ENCODE measurements at regions not wholly inside any gene's neighbourhood (a gene's known extent, or its start where the extent isn't known, plus 50 kb on each side); places are given as distances from the start of the nearest gene placed in this dataset.
A peak's percentile ranks its signal among the peaks of the same experiment; 100 is the strongest.

- DNase-seq = no peak
These were observed 1332.6 kb upstream of the CELF4 start for GRCh38 chr18:38898167-38898566.

DNA sequence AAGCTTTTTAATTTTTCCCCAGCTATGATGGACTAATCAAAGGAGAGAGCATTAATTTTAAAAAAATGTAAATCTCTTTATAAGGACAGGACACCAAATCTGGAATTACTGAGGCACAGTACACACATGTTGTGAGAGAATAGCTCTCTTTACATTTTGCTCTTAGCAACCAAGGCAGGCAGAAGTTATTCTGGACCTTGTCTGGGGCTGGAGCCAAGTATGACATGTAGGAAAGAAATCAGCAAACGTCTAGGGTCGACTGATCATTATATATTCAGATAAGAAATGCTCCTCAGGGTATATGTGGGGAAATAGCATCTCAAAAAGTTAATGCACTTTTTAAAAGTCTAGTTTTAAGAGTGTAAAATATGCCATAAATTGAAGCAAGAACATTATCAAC, 1330.0 kb upstream of the CELF4 start:
- peak; percentile 36 for DNase-seq

GRCh38 chr18:38887671-38888020, 1322.0 kb upstream of the CELF4 start:
- no peak for DNase-seq

- DNase-seq = no peak
These were observed 1321.5 kb upstream of the CELF4 start for GRCh38 chr18:38886861-38887670.

DNA sequence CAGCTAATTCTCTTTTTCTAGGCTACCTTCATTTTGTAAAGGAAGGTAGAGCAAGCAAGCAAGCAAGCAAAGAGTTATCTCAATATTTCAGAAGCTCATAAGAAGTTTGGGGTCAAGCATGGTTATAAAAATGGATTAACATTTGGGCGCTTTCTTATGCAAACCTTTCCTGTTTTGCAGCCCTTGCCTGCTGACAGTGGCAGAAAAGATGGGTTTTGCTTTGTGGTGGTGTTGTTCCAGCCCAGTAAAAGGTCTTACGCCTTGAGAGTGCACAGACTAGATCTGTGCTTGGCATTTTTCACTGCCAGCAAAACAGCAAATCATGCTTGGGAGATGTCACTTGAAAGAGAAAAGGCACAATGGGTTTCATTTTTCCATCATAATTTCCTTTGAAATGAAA, 1320.6 kb upstream of the CELF4 start:
- no peak for DNase-seq

DNA sequence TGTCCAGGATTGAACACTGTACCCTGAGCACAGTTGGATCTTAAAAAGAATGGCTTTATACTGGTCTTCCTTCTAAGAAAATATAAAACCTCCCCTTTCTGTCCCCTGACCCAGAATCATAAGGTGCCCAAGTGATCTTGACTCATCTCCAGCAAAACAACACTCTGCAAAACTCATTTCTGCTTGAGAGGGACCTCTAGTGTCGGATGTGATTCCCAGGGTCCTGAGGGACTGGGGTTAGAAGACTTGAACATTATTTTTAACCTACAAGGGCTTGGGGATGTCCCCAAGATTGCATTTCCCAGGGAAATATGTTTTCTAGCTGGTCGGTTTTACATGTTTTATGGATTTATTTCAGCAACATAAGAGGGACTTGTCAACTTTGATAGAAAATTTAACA, 1318.5 kb upstream of the CELF4 start:
- DNase-seq = no peak

GRCh38 chr18:38883111-38883510, 1317.5 kb upstream of the CELF4 start:
- DNase-seq = no peak

- DNase-seq = no peak
These were observed 1314.3 kb upstream of the CELF4 start for GRCh38 chr18:38879871-38880270.

GRCh38 chr18:38872342-38872741, 1306.7 kb upstream of the CELF4 start:
- DNase-seq = no peak

DNA sequence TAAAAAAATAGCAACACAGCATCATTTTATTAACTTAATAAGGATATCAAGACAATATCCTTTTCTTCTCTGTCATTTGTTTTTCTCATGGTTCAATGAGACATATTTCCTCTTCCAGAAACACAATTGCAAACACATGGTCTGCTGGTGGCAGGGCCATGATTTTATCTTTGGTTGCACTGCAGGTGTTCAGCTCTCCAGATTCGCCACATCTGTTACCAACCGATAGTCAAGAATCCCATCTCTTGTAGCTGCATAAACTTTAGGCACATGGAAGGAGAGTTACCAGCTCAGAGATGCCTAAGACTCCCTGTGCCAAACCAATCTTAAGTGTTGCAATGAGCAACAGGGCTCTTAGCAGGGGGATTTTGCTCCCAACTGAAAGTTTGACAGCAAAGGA, 1303.2 kb upstream of the CELF4 start:
- no peak for DNase-seq

DNA sequence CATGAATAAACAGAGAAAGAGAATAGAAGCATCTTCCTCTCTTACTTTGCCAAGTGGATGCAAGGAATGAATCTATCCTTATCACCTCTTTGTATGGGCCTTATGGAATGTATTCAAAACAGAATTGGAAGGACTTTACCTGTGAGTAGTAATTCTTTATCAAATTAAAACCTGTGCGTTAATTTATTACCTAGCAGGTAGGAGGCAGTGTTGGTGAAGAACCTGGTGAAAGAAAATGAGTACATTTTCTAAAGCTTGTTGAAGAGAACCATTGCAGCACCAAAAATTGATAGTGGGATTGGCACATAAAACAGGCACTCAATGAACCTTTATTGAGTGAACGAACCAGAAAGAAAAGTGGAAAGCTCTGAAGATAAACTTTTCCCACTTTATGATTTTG, 1302.1 kb upstream of the CELF4 start:
- no peak for DNase-seq

DNA sequence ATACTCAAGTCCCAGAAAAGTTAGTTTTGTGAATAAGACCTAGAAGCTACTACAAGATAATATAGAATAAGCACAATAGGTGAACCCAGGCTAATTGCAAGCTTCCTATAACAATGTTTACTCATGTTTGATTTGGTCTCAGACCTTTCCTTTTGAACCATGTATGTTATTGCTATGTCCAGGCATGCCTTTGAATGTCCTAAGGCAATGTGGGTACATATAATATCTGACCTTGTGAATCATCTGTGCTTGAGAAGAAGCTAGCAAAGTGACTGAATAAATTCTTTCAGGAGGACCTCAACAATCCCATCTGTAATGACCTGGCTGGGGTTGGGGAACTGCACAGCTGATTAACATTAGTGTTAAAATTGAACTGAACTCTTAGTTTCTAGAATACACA, 1285.9 kb upstream of the CELF4 start:
- no peak for DNase-seq

DNA sequence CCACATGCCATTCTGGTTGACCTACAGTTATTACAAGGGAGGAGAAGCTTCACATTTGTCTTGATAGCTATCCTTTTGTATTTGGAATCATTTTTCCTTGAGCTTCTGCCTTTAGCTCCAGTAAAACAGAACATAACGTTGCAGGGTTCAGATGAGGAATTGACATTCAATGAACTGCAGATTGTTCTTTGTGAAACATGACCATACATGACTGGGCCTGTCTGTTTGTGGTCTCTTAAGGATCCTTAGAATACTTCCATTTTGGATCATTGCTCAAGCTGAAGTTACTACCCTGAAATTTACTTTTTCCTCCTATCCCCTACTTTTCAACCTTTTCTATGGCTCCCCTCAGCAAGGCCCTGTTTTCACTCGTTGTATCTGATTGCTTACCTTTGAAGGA, 1281.7 kb upstream of the CELF4 start:
- no peak for DNase-seq

DNA sequence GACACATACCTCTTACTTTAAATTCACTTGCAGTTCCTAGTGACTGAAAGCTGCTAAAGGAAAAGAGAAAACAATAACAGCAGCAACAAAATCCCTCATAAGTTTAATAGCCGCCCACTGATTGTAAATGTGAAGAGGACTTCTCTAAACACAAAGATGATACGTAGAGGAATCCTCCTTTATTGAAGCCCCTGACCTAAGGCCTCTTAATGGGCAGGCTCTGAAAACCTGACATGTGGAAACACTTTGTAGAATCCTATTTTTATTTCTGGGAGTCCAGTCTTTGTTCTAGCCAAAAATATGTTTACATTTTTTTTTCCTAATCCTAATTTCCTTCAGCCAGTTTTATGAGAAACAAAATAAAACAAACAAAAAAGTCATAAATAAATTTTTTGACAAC, 1277.7 kb upstream of the CELF4 start:
- DNase-seq = no peak

GRCh38 chr18:38826247-38826646, 1260.6 kb upstream of the CELF4 start:
- no peak for DNase-seq

DNA sequence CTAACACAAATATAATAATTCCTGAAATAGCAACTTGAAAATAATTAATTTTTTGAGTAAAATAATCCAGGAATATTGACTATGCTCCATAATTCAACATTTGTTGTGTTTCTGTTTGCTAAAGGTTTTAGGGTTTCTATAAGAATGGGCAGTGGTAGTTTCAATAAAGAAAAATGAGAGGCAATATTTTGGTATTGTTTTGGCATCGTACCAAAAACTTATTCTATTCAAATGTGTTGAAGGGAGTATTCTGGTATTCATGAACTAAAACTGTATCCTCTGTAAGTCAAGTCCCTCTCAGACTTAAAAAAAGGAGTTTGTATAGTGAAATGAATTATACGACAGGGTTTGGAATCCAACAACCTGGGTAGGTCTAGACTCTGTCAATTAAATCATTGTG, 1245.6 kb upstream of the CELF4 start:
- DNase-seq = no peak

DNA sequence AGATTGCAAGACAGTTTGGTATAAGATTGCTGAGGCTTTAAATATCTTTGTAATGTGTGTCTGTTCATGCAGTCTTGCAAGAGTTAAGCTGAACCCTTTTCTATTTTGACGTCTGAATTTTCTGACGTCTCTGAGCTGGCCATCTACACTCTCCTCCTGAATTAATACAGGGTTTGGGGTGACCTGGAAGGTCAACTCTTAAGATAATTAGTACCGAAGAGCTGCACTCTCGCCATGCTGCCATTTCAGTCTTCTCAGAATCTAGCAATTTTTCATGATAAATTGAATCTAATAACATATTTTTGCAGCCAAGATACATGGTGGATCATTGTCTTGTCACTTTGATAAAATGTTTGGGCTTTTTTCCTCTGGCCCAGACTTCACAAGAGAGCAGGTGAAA, 1245.2 kb upstream of the CELF4 start:
- no peak for DNase-seq

DNA sequence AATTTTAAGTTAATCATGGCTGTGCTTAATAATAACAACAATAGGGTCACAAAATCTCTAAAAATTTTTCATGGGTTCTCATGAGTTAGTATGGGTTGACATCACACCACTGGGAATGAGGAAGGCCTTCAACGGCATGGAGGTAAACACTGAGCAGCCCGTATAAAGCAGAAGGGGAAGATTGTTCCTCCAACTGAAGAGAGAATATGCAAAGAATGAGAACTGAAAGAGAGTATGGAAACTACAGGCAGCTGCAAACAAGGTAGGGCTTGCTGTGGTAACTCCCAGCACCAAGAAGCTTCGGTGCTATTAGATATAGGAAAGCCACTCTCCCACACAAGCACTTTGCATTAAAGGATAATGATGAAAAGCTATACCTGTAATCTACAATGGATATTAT, 1242.3 kb upstream of the CELF4 start:
- DNase-seq = no peak

GRCh38 chr18:38805256-38805655, 1239.7 kb upstream of the CELF4 start:
- no peak for DNase-seq

- DNase-seq = no peak
These were observed 1236.0 kb upstream of the CELF4 start for GRCh38 chr18:38801640-38802039.

DNA sequence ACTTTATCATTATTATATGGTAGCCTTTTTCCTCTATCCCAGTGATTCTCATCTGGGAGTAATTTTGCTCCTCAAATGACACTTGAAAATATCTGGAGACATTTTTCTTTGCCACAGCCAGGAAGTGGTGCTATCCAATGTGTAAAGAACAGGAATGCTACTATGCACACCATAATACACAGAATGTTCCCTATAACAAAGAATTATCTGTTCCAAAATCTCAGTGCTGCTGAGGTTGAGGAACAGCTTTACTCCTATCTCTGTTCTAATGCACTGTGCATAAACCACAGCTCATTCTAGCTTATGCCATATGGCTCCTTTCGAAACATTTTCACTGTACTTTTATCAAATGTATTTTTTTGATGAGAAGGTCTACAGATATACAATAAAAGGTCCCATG, 1231.2 kb upstream of the CELF4 start:
- no peak for DNase-seq

DNA sequence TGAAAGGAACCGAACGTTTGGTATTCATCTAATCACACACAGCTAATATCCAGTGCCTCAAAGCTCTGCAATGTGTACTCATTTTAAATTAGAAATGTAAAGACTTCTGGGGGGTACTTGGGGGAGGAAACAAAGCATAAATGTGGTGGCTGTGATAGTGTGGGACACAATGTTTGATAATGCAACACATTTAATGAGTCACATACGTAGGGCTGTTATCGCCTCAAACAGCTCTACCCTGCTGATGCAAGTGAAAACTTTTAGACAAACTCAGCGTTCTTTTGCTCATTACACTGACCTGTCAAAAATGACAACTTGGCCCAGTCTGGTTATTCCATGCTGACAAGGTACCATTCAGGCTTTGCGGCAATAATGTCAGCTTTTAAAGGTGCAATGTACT, 1227.1 kb upstream of the CELF4 start:
- no peak for DNase-seq

DNA sequence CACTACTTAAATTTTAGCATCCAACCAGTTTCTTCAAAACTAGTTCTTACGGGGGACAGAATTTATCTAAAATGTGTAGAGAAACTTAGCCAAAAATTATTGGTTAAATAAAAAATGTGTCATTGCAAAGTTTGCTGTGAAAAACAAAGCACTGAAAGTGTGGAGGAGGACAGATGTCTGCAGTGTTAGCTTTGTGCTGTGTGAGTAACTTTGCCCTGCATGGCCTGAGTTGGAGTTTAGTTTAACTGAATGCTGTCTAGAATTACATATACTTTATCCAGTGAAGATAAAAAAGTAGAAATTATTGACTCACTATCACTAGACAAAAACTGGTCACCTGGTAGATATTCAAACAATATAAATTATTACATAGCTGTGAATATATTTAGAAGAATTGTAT, 1225.2 kb upstream of the CELF4 start:
- DNase-seq = no peak

- no peak for DNase-seq
These were observed 1224.7 kb upstream of the CELF4 start for GRCh38 chr18:38790303-38790702.

GRCh38 chr18:38789141-38789540, 1223.5 kb upstream of the CELF4 start:
- DNase-seq = no peak

DNA sequence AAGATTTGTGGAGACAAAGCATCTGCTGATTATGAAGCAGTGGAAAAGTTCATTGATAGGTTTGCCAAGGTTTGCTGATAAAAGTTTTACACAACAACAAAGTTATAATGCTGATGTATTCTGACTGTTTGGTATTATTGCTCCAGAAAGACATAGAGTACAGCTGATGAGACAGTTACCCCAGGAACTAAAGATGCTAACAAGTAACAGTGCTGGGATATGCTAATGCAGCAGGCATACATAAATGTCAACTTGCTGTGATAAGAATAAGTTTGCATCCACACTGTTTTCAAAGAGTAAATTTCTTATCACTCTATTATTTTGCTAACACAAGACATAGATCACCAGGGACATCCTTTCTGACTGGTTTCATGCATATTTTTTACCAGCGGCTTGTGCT, 1221.3 kb upstream of the CELF4 start:
- DNase-seq = no peak
